ENCODE measurements at regions not wholly inside any gene's neighbourhood (a gene's known extent, or its start where the extent isn't known, plus 50 kb on each side); places are given as distances from the start of the nearest gene placed in this dataset.
A peak's percentile ranks its signal among the peaks of the same experiment; 100 is the strongest.

DNA sequence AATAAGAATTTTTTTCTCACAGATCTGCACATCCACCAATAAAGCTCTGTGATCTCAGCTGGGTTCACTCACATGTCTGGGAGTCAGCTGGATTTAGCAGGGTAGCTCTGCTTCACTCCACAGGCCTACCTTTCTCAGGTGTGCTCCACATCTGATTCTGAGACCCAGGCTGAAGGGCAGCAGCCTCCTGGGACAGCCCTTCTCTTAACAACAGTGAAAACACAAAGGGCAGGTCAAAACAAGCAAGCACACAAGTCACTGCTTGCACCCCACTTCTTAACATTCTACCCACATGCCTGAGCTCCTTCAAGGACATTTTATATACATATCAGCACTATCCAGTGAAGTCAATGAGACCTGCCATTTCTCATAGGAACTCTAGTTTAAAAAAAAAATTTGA, 96.0 kb upstream of the MAP3K4 start:
- H3K27ac ChIP-seq = no peak overlapping the region
- peak; percentile 12 for DNase-seq (ENCODE audit: low read depth, low spot score)

DNA sequence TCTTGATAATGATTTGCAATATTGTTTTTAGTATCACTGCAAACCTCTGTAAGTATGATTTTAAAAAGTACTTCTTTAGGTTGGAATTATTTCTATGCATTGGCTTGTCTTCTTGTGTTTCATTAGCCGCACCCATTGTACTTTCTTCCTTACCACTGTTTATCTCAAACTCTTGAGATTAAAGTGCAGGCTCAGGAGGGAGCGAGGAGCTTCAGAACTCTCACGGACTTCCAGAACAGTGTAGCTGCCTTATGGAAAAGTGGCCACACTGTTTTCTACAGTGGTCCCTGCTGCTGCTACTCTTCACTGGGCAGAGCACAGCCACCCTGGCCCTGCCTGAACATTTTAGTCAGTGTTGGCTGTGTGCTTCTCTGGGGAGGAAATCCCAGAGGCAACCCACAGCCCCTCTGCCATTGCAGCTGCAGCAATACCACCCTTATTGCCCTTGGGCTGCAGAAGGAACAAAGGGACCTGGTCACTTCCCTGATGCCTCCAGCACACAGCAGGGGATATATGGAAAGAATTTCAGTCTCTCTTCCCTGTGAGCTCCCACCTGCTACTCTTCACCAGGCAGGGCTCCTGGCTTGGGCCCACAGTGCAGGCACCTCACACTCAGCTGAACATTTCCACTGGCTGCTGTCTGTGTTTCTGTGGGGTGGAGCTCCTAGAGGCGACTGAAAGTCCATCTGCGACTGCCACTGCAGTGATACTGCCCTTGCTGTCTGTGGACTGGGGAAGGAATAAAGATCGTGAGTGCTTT, 91.7 kb upstream of the MAP3K4 start:
- no peak overlapping the region for H3K27ac ChIP-seq
- DNase-seq (ENCODE audit: low read depth, low spot score) = no peak

DNA sequence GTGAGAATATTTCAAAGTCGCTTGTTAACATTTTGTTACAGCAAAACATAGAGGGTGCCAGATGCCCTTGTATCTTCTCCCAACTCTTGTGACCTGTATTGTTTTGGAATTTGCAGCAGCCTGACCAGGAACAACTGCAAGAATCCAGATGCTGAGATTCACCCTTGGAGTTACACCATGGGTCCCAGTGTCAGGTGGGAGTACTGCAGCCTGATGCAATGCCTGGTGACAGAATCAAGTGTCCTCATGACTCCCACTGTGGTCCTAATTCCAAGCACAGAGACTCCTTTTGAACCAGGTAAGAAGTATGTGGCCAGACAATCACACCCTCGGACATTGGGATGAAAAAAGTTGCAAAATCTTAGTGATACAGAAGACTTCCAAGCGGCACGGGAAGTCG, 79.6 kb upstream of the MAP3K4 start:
- H3K27ac ChIP-seq = no peak overlapping the region
- no peak for DNase-seq (ENCODE audit: low read depth, low spot score)

DNA sequence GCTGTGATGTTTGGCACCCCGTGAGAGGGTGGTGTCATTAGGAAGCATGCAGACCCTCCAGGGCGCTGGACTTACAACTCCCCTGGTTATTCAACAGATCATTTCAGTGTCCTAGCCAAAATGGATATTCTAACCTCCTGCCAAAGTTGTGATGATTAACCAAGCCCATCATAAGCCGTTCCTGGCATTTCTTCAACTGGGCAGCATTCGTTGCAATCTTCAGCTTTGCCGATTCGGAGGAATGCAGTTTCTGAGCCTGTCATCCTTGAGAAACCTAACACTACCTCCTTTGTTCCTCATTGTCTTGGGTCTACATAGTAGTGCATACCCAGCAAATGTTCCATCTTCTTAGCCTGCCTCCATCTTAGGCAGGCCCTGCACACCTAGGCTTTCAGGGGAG, 79.2 kb upstream of the MAP3K4 start:
- DNase-seq (ENCODE audit: low read depth, low spot score) = no peak
- no peak overlapping the region for H3K27ac ChIP-seq

DNA sequence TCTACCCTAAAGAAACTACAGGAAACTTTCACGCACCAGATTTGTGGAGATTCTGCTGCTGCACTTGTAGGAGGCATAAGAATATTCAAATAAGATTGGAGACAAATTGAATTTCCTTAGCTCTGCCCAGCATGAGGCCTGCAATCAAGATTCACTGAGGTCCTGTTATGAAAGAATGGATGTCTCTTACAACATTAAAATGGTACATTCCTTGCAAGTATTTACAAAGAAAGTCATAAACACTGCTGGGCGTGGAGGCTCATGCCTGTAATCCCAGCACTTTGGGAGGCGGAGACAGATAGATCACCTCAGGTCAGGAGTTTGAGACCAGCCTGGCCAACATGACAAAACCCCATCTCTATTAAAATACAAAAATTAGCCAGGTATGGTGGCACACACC, 74.0 kb upstream of the MAP3K4 start:
- DNase-seq (ENCODE audit: low read depth, low spot score) = no peak
- H3K27ac ChIP-seq = peak overlapping the region; percentile 73

DNA sequence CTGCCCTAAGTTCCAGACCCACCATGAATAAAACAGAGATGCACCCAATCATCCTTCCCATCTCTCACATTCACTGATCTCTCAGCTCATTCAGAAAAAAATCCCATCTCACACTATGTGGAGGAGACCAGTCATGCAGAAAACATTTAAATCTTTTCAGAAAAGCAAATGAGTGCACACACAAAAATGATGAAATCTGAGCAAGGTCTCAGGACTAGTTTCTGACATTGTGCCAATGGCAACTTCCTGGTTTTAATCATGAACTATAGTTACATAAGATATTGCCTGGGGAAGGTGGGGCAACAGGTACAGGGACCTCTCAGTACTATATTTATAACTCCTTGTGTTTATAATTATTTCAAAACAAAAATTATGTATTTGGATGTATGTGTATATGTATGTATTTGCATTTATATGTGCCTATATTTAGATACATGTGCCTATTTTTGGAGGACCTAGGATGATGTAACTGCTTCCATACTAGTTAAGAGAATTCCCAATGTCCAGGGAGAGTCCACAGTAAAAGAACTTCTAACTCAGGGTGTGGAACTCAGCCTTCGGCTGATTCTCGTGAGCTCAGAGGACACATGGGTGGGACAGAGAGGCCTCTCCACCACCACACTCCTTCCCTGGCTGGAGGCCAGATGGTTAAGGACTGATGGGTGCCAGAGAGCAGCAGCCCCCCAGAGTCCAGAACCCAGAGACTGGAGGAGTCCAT, 71.7 kb upstream of the MAP3K4 start:
- peak; percentile 72 for DNase-seq (ENCODE audit: low read depth, low spot score)
- peak overlapping the region; percentile 73 for H3K27ac ChIP-seq

DNA sequence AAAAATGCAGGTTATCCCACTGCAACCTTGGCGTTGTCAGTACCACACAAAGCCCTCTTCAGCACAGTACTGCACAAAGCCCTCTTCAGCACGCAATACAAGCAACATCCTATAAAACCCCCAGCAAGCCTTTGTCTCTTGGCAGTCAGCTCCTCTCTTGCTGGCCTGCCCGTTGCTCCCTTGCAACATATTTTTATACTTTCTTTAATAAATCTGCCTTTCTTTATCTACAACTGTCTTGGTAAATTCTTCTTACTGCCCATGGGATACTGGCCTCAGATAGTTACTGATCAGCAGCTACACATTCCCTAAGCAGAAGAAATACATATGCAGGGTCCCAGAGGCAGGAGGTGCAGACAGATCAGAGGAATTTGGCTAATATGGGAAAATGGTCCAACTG, 70.5 kb upstream of the MAP3K4 start:
- H3K27ac ChIP-seq = no peak overlapping the region
- no peak for DNase-seq (ENCODE audit: low read depth, low spot score)

DNA sequence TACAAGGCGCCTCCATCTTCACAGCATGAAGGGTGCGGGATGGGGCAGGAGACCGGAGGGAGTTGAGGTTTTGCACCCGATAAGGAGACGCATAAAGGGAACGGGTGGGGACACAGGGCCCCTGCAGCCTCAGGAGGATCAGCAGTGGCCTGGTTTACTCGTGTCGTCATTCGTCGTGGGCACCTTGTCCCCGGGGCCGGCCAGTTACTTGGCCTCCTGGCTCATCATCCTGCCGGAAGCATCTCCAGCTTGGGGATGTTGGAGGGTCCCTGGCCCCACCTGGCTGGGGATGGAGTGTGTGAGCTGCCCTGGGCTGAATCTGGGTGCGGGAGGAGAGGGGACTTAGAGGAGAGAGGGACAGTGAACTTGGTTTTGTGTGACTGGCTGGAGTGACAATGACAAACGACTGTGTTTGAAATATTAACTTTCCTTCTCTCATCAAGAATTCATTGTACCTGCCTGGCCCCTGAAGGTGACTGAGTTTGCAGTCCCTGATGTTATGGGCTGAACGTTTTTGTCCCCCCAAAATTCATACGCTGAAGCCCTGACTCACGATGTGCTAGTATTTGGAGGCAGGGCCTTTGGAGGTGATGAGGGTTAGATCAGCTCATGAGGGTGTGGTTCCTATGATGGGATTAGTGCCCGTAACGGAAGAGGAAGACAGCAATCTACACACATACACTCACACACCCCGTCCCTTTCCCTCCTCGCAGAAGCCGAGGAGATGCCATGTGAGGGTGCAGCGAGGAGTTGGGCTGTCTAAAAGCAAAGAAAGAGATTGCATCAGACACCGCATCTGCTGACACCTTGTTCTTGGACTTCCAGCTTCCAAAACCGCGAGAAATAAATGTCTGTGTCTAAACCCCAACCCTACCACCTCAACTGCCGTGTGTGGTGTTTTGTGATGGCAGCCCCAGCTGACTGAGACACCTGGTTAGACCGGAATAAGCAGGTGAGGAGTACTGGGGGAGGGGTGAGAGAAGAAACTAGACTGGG, 65.0 kb upstream of the MAP3K4 start:
- no peak overlapping the region for H3K27ac ChIP-seq
- no peak for DNase-seq (ENCODE audit: low read depth, low spot score)

DNA sequence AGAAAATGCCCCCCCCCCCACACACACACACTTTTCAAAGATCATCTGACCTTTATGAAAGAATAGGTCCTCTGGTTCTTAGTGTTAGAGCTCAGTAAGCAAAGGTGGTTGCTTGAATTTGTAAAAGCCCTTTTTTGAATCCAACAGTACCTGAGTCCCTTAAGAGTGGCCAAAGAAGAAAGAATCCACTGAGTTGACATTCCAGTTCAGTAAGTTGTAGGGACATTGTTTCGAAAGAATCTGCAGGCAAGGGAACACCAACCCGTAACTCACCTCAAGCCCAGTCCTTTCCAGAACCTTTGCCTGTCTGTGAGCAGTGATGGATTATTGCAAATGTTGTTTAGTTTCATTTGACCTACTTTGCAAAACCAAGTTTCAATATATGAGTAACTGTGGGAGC, 64.2 kb upstream of the MAP3K4 start:
- no peak for DNase-seq (ENCODE audit: low read depth, low spot score)
- no peak overlapping the region for H3K27ac ChIP-seq

DNA sequence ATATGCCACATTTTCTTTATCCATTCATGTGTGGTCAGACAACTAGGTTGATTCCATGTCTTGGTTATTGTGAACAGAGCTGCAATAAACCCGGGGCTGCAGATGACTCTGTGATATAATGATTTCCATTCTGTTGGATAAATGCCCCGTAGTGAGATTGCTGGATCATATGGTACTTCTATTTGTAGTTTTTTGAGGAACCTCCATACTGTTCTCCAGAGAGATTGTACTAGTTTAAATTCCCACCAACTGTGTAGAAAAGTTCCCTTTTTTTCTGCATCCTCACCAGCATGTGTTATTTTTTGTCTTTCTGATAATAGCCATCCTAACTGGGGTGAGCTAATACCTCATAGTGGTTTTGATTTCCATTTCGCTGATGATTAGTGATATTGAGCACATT, 62.2 kb upstream of the MAP3K4 start:
- no peak overlapping the region for H3K27ac ChIP-seq
- DNase-seq (ENCODE audit: low read depth, low spot score) = no peak

DNA sequence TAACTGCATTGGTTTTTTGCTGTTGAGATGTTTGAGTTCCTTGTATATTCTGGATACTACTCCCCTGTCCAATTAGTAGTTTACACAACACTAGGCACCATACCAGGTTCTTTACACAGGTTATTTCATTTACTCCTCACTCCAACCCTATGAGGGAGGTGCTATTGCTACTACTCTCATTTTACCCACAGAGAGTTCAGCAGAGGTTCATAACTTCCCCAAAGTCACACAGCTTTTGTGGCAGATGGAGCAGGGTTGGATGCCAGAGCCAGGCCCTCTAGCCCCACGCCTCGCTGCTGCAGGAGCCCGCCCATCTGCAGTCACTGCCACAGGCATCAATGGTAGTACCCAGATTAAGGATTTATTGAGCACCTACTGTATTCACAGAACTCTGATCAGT, 61.7 kb upstream of the MAP3K4 start:
- H3K27ac ChIP-seq = no peak overlapping the region
- no peak for DNase-seq (ENCODE audit: low read depth, low spot score)

DNA sequence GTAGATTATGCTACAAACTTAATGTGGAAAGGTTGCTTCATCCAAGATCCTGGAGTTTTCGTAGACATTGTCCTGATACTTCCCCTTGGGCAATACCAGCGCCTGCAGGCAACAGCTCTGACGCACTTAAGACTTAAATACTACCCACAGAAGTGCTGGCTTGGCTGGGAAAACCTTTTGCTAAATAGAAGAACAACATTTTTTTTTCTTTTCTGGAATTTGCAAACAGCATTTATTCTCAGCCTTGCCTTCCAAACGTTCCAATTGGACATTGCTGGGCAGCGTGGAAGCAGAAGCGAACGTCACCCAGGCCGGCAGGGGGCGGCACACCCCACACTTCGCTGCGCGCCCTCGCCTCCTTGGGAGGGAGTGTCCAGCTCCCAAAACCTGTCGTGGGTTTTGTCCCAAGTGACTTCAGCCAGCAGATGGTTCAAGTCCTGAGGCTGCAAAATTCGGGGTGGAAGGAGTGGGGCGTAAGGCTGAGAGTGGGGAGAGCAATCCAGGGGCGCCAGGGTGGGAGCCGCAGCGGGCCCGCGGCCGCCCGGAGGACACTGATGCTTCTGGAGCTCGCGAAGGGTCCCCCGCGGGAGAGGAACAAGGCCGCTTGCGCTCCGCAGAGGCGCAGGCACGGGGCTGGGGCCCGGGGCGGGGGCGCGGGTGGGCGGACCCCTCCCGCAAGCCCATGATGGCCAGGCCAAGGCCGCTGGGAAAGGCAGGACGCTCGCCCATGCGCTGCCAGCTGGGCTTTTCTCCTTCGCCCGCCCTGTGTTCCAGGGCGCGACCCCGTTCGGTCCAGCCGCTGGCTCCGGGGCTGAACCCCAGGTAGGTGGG, 60.8 kb upstream of the MAP3K4 start:
- no peak overlapping the region for H3K27ac ChIP-seq
- no peak for DNase-seq (ENCODE audit: low read depth, low spot score)

DNA sequence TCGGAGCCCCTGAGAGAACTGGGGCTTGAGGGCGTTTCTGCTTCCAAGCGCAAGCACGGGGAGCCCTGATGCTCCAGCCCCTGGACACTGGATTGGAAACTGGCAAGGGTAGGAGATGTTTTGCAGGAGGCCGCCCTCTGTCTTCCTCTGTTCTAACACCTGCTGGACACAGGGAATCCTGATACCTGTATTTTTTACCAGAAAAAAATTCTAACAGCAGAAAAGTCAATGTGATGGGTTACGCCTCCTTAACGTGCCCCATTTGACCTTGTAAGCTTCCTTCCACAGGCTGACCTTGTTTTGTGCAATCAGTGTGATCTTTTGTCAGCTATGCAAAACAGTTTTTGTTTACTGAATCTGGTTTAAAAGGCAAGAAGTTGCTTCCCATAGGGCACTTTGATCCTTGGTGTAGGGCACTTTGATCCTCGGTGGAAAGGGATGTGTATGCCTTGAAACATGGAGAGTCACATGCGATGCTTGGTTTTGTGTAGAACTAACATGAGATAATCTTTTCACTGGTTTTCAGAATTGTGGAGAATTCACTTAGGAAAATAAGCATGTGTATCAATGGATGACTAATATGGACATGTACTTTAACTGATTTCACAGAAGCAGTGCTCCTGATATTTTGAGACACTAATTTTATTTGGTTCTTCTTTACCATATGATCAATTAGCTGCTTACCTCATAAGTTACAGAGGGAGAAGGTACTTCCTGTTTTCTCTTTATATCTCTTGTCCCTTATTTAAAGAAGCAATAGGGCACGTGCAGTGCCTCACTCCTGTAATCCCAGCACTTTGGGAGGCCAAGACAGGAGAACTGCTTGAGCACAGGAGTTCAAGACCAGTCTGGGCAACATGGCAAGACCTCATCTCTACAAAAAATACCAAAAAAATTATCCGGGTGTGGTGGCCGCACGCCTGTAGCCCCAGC, 59.9 kb upstream of the MAP3K4 start:
- no peak overlapping the region for H3K27ac ChIP-seq
- no peak for DNase-seq (ENCODE audit: low read depth, low spot score)

DNA sequence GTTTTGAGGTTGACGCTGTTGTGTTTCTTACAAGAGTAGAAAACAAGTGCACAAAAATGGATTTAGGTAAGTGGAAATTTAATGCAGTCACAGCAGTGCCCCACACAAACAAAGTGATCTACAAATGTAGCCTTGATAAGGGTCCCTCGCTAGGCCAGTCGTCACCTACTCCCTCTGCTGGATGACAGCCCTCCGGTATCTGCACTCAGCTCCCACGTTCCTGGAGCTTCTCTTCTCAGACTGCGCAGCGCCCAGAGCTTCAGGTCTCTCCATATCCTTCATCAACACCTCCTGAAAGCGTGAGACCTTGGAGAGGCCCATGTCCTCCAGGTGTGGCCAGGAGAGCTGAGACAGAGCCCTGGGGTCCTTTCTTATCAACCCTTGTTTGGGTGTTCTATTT, 58.3 kb upstream of the MAP3K4 start:
- no peak for DNase-seq (ENCODE audit: low read depth, low spot score)
- H3K27ac ChIP-seq = no peak overlapping the region

DNA sequence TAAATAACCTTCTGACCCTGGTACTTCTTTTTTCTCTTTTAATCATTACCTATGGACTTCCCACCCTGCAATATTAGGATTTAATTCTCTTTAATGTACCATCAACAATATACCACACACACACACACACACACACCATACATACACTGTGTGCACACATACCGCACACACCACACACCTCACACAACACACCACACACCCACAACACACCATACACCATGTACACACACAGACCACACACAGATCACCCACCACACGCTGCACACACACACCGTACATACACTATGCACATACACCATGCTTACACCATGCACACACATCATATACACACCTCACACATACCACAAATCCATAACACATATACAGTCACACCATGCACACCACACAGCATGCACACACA, 57.4 kb upstream of the MAP3K4 start:
- DNase-seq (ENCODE audit: low read depth, low spot score) = no peak
- no peak overlapping the region for H3K27ac ChIP-seq

DNA sequence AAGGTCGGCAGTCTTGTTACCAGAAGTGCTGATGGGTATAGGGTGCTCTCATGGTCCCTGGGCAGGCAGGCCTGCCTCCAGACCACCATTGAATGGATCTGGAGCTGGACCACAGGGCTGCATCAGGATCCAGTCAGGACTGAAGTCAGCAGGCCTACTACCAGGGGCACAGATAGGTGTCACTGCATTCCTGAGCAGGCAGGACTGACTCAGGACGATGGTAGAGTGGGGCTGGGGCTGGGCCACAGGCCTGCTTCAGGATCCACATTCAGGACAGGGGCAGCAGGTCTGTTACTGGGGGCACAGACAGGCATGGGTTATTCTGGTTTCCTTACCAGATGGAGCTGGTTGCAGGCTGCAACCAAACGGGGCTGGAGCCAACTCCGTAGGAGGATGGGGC, 51.4 kb upstream of the MAP3K4 start:
- no peak for DNase-seq (ENCODE audit: low read depth, low spot score)
- no peak overlapping the region for H3K27ac ChIP-seq
